NCI-H510A treated with DMSO at 0.1 percent for 48 hours (cell line): ENCODE measurements at regions not wholly inside any gene's neighbourhood (a gene's known extent, or its start where the extent isn't known, plus 50 kb on each side); places are given as distances from the start of the nearest gene placed in this dataset.

ENCODE experiments used
- DNase-seq: peaks from one replicate; lab custom pipeline; 2025; lab: John Stamatoyannopoulos, UW

DNA sequence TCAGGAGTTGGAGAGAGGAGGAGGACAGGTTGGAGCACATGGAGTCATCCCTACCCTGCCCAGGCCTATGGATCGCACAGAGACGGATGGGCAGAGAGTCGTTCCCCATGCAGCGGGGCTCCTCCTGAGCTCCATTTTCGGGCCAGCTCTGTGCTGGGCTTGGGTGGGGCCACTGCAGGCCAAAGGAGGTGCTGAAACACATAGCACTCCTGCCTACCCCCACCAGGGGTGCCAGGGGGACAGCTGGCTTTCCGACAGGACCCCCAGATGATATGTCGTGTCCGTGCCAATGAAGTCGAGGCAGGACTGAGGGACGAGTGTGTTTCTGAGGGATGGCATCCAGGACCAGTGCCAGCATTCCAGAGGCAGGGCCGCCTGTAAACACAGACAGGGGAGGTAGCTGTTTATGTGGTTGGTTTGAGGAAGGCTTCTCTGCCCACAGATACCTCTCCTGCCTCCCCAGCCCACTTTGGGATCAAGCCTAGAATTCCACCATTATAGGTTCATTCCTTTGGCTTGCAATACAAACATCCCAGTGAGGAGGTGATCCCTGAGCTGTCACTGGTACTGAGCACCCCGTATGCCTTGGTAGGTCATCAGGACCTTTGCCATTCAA, 116.6 kb downstream of the GLI2 start:
- DNase-seq: no peak

DNA sequence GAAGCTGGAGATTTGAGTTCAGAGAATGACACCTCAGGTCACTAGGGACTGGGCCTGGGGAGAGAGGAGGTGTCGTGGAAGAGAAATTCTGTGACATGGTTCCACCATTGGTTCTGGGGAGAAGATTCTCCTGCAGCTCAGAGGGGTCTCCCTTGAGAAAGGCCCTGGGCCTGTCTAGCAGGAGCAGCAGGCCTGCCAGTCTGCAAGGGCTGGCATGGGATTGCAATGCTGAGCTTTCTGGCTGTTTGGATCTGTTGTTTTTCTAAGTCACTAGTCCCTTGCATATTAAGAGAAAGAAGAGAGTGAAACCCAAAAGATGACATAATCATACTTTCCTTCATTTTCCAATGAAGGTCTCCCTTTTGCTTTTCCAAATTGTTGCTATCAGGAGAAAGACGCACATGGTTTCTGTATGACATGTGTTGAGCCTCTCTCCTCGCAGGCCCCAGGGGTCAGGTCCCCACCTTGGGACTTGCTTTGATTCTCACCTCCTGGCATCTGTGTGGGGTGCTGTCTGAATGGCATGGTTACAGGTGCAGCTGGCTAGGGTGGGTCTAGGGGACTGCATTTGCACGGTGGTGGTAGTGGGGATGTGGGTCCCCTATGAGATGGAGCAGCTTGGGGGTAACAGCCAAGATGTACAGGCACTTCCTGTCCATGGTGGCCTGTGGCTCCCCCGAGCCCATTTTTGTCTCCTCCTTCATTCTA, 117.8 kb downstream of the GLI2 start:
- no peak for DNase-seq

GRCh38 chr2:120854014-120854620, 118.4 kb downstream of the GLI2 start:
- no peak for DNase-seq

GRCh38 chr2:120854766-120855530, 119.3 kb downstream of the GLI2 start:
- DNase-seq: no peak

- no peak for DNase-seq
Measured at GRCh38 chr2:120855855-120856405, 120.3 kb downstream of the GLI2 start.

DNA sequence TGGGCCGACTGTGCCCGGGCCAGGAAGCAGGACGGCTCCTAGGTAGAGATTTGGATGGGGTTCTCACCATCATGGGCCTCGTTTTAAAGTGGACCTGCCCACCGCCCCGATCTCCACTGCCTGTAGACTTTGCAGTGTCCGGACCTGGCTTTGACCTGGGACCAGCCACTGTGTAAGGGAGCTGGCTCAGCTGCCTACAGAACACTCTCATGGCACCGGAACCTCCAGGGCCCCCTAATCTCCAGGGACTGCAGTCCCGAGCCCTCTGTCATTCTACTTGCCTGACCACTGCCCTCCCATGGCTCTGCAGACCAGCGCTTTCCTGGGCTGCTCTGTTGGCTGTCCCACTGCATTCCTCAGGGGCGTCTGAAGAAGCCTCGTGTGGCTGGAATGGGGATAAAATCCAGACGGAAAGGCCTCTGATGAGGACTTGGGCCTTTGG, 120.8 kb downstream of the GLI2 start:
- DNase-seq: no peak

DNA sequence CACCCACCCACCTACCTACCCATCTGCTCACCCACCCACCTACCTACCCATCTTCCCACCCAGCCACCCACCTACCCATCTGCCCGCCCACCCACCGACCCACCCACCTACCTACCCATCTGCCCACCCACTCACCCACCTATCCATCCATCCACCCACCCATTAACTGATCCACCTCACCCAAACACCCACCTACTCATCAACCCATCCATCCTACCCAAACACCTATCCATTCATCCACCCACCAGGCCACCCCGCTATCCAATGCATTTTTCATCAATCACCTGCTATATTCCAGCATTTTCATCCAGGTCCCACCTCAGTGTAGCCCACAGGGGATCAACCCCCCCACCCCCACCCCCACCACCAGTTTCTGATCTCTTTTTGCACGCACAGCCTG, 121.8 kb downstream of the GLI2 start:
- no peak for DNase-seq

DNA sequence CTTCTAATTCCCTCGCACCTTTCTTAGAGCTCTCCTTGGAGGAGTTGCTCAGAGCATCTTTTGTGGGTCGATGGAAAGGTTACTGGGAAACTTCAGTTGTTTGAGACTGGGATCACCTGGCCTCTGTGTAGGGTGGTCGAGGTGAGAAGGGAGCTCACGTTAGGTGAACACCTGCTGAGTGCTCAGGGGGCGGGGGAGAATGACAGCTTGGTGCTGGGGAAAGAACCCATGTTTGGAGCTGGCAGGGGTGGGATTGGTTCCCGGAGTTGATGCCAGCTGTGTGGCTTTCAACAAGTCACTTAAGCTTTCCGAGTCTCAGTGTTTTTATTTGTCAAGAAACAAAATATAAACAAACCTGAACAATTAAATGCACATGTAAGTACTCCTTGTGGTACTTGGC, 122.3 kb downstream of the GLI2 start:
- DNase-seq: no peak

DNA sequence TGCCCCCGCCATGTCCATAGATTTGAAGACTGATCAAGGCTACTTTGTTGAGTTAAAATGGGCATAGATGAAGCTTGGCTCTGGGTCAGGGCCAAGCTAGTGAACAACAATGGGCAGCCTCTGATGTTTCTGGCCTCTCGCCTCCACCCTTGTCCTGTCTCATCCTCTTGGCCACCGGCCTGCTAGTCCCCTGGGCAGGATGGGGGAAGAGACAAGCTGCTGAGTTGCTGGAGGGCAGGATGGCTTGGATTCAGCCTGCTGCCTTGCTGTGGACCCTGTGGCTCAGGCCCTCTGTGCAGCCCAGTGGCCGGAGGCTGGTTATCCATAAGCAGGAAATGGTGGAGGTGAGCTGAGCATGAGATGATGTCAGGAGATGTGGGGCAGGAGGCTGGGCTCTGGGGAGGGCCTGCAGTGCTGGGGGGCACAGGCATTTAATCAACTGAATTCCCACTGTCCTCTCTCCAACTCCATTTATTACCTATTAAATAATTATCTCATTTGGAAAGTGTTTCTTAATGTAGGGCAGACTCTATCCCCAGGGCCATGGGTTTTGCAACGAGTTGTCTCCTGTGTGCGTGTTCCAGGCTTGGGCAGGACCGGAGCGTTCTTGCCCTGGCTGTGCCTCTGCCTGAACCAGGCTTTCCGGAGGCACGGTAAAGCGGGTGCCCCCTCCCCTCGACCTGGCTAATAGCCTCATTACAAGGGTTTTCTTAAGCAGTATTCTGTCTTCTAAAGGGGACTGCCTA, 122.9 kb downstream of the GLI2 start:
- DNase-seq: no peak

DNA sequence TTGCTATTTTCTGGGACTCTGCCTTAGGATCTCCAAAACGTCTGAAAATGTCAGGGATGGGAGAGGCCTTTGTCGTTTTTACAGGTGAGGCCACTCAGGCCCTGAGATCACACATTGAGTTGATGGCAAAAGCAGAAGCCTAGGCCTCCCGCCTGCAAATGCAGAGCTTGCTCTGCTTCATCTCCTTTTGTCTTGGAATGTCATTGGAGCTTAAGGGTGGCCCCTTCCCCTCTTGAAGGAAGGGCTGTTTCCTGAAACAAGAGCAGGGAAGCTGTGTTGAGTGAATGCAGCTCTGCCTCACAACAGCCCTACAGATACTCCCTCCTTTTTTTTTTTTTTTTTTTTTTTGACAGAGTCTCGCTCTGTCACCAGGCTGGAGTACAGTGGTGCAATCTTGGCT, 123.5 kb downstream of the GLI2 start:
- DNase-seq: no peak

DNA sequence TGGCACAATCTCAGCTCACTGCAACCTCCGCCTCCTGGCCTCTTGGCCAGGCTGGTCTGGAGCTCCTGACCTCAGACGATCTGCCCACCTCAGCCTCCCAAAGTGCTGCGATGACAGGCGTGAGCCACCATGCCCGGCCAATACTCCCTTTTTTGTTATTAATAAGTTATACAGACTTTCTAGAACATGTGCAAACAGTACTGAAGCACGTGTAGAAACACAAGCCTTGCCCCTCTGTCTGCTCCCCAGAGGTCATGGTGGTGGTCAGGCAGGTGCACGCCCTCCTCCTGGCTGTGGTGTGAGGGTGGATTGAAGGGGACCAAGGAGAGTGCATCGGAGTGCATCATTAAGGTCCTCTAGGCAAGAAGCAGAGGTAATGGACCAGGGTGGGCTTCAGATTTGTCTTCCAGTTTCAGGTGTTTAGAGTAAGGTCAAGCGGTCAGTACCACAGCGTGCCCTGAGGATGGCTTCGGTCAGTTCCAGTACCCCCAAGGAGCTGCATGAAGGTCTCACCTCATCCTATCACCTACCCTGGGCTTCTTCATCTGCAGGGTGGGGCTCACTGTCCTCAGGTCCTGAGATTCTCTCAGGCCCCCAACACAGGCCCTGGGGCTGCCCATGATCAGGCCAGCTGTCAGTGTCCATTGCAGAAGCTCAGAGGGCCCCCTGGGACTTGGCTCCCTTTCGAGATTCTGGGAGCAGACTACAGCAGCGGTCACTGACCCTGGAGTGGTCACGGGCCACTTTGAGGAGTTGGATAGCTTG, 124.3 kb downstream of the GLI2 start:
- no peak for DNase-seq

DNA sequence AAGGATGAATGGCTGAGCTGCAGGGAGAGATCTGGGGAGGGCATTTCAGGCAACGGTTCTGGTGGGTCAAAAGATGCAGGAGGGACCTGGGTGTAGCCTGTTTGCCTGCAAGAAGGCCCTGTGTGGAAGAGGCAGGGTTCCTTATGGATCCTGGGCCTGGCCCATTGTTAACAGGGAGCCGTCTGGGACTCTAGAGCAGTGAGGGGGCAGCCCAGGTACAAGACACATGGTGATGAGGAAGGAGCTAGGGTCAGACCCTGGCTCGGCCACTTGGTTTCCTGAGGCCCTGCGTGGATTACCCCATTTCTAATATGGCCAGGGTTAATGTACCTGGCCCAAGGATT, 124.9 kb downstream of the GLI2 start:
- DNase-seq: no peak

DNA sequence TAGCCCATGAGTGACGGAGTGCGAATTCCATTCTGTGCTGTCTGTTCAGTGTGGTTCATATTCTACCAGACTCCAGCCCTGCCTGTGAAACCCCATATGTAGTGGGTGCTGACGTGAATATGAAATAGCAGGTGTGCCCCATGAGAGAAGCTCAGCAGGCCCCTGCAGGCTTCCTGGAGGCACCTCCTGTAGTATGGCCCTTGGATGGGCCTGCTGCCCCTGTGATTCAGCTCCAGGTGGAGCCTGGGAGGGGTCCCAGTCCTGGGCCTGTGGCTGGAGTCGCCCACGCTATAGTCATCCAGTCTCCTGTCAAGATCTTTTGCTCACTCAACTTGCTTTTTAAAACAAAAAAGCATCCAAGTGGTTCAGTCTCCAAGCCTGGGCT, 125.5 kb downstream of the GLI2 start:
- DNase-seq: no peak

DNA sequence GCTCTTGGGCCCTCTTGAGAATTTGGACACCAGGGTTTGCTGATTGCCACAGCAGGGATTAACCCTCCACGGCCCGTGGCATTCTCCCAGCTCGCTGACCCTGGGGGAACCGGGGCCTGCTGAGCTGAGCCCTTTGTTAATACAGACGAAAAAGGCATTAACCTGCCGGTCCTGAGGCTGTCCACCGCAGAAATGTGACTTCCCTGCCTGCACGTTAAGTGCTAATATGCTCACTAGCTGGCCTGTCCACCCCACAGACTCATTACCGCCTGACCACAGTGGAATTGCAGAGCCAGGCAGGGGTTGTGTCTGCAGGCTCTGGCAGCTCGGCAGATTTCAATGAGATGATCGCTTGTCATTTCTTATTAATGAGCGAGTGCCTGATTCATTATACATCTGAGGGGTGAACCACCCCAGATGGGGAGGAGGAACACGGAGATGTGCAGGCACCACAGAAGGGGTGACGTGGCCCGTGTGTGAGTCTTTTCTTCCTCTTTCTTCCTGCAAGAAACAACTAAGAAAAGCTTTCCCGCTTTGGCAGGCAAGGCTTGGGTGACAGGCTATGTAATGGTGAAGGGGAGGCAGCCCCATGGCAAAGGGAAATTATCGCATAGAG, 126.0 kb downstream of the GLI2 start:
- DNase-seq: no peak

DNA sequence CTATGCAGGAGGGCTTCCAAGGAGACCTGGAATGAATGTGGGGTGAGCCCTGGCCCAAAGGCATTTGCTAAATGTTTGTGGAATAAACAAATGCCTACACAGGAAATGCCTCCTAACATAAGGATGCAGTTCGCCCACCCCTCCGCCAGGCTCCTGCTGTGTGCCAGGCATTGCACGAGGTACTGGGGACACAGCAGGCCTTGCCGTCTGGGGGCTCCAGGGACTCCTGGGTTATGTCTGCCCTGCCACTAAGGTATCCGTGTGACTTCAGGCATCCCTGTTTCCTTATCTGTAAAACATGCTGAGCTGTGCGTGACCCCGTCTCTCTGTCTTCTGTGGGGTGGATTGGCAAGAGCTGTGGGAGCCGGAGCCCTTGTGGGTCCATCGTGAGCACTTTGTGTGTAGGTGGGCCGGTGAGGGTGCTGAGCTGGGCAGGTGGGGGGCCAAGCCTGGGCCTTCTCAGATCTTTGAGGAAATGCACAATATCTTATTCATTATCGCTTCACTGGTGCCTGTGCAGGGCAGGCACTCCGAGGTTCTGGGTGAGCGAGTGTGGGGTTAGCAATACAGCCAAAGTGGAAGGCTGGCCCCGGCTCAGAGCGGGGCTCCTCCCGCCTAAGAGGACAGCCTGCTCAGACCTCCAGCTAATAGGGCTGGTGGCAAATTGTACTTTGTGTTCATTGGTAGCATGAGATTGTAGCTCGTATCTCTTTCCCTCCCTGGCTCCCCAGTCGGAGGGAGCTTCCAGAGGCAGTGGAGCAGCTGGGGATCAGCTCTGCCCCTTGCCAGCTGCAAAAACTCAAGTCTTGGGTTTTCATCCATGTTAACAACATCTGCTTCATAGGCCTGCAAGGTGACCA, 126.8 kb downstream of the GLI2 start:
- no peak for DNase-seq

GRCh38 chr2:120863146-120863545, 127.5 kb downstream of the GLI2 start:
- DNase-seq: no peak

- DNase-seq: no peak
Measured at GRCh38 chr2:120863661-120864320, 128.1 kb downstream of the GLI2 start.

GRCh38 chr2:120864981-120865380, 129.3 kb downstream of the GLI2 start:
- DNase-seq: no peak

GRCh38 chr2:120865656-120866055, 130.0 kb downstream of the GLI2 start:
- DNase-seq: no peak
